ENCODE measurements at regions not wholly inside any gene's neighbourhood (a gene's known extent, or its start where the extent isn't known, plus 50 kb on each side); places are given as distances from the start of the nearest gene placed in this dataset.

- no peak for ATAC-seq (ENCODE audit: poor library complexity)
- Histone ChIP-seq H3K27me3 (ENCODE audit: control insufficient read depth in 1 of 2, insufficient read depth in 2 of 2, low read length in 2 of 2) (peaks cover 0 to 2% of the 10 kb centered on the region in 2 experiments), H3K4me1 (ENCODE audit: insufficient read depth, low read length) (peaks cover 8% of the 10 kb centered on the region), H3K4me3 (ENCODE audit: low read length) (no peak overlapping the region), H3K36me3 (ENCODE audit: insufficient read depth, low read length) (no peaks in the 10 kb centered on the region), H3K27ac (ENCODE audit: low read depth in 1 of 2, low read length in 2 of 2) (no peak overlapping the region), H3K9me3 (ENCODE audit: control insufficient read depth in 1 of 2, insufficient read depth in 1 of 2, low read length in 2 of 2) (no peaks in the 10 kb centered on the region)
- Mint-ChIP-seq H3K27me3 (no peaks in the 10 kb centered on the region), H3K4me1 (ENCODE audit: low read depth) (peaks cover 8% of the 10 kb centered on the region), H3K4me3 (no peak overlapping the region), H3K36me3 (ENCODE audit: low read depth) (no peaks in the 10 kb centered on the region), H3K27ac (no peak overlapping the region), H3K9me3 (no peaks in the 10 kb centered on the region)
- POLR2A ChIA-PET, result no interaction called here
- intact Hi-C loops (cut with DNase I, micrococcal nuclease), result no loop called here
- TF ChIP-seq, protein P1, sequence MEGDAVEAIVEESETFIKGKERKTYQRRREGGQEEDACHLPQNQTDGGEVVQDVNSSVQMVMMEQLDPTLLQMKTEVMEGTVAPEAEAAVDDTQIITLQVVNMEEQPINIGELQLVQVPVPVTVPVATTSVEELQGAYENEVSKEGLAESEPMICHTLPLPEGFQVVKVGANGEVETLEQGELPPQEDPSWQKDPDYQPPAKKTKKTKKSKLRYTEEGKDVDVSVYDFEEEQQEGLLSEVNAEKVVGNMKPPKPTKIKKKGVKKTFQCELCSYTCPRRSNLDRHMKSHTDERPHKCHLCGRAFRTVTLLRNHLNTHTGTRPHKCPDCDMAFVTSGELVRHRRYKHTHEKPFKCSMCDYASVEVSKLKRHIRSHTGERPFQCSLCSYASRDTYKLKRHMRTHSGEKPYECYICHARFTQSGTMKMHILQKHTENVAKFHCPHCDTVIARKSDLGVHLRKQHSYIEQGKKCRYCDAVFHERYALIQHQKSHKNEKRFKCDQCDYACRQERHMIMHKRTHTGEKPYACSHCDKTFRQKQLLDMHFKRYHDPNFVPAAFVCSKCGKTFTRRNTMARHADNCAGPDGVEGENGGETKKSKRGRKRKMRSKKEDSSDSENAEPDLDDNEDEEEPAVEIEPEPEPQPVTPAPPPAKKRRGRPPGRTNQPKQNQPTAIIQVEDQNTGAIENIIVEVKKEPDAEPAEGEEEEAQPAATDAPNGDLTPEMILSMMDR (IDR thresholded peaks at IDR 0.05), result no peak
- no peak for DNase-seq
- CTCF ChIA-PET, result no interaction called here
These were observed 61.7 kb downstream of the HHEX start for GRCh38 chr10:92751534-92751811.

- H3K9me3 Mint-ChIP-seq, result no peaks in the 10 kb centered on the region
- H3K4me3 ChIP-seq (ENCODE audit: low read length), result no peak overlapping the region
- TF ChIP-seq, protein P1 (IDR thresholded peaks at IDR 0.05), result no peak
- peaks cover 0 to 2% of the 10 kb centered on the region in 2 experiments for H3K27me3 ChIP-seq (ENCODE audit: control insufficient read depth in 1 of 2, insufficient read depth in 2 of 2, low read length in 2 of 2)
- no peaks in the 10 kb centered on the region for H3K27me3 Mint-ChIP-seq
- ATAC-seq (ENCODE audit: poor library complexity) (no peak), DNase-seq (no peak)
- H3K4me1 Mint-ChIP-seq (ENCODE audit: low read depth), result peaks cover 11% of the 10 kb centered on the region
- peaks cover 11% of the 10 kb centered on the region for H3K4me1 ChIP-seq (ENCODE audit: insufficient read depth, low read length)
- intact Hi-C loops (cut with DNase I, micrococcal nuclease), result no loop called here
- ChIA-PET POLR2A (no interaction called here), CTCF (no interaction called here)
- no peaks in the 10 kb centered on the region for H3K36me3 ChIP-seq (ENCODE audit: insufficient read depth, low read length)
- H3K27ac Mint-ChIP-seq, result no peak overlapping the region
- H3K4me3 Mint-ChIP-seq, result no peak overlapping the region
- no peaks in the 10 kb centered on the region for H3K36me3 Mint-ChIP-seq (ENCODE audit: low read depth)
- no peaks in the 10 kb centered on the region for H3K9me3 ChIP-seq (ENCODE audit: control insufficient read depth in 1 of 2, insufficient read depth in 1 of 2, low read length in 2 of 2)
- no peak overlapping the region for H3K27ac ChIP-seq (ENCODE audit: low read depth in 1 of 2, low read length in 2 of 2)
These were observed 62.1 kb downstream of the HHEX start for GRCh38 chr10:92751827-92752226.

DNA sequence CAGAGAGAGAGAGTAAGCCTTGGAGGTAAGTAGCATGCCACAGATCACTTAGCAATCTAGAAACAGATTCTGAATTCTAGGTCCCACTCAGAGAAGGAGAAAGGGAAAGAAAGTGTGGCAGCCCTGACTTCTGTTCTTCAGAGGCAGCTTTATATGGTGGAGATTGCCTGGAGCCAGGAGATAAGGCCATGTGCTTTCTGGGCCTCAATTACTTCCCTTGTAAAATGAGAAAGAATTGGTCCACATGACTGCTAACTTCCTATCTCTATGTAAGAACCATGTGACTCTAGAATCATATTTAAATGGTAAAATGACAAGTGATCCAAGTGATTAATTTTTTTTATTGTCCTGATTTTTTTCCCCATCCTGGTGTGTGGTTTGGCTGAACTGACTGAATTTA, 64.1 kb downstream of the HHEX start:
- H3K27me3 Mint-ChIP-seq, result no peaks in the 10 kb centered on the region
- POLR2A ChIA-PET, result no interaction called here

More for the DNA sequence above, 64.1 kb downstream of the HHEX start:
- Mint-ChIP-seq H3K4me3 (no peak overlapping the region), H3K4me1 (ENCODE audit: low read depth) (peaks cover 8% of the 10 kb centered on the region), H3K27ac (no peak overlapping the region), H3K36me3 (ENCODE audit: low read depth) (no peaks in the 10 kb centered on the region), H3K9me3 (no peaks in the 10 kb centered on the region)
- no peaks in the 10 kb centered on the region for H3K27me3 ChIP-seq (ENCODE audit: control insufficient read depth in 1 of 2, insufficient read depth in 2 of 2, low read length in 2 of 2)
- H3K9me3 ChIP-seq (ENCODE audit: control insufficient read depth in 1 of 2, insufficient read depth in 1 of 2, low read length in 2 of 2), result no peaks in the 10 kb centered on the region
- peaks cover 5% of the 10 kb centered on the region for H3K4me1 ChIP-seq (ENCODE audit: insufficient read depth, low read length)
- H3K36me3 ChIP-seq (ENCODE audit: insufficient read depth, low read length), result no peaks in the 10 kb centered on the region
- DNase-seq (no peak), ATAC-seq (ENCODE audit: poor library complexity) (no peak)
- intact Hi-C loops (cut with DNase I, micrococcal nuclease), result no loop called here
- no peak overlapping the region for H3K4me3 ChIP-seq (ENCODE audit: low read length)
- TF ChIP-seq, protein P1 (IDR thresholded peaks at IDR 0.05), result no peak
- CTCF ChIA-PET, result no interaction called here
- no peak overlapping the region for H3K27ac ChIP-seq (ENCODE audit: low read depth in 1 of 2, low read length in 2 of 2)
